ENCODE measurements at regions not wholly inside any gene's neighbourhood (a gene's known extent, or its start where the extent isn't known, plus 50 kb on each side); places are given as distances from the start of the nearest gene placed in this dataset.
"Not testable (repeated sequence)": the region's sequence is repeated elsewhere in the genome, so short reads cannot be mapped to it uniquely, and the experiment has no call there.

GRCh38 chr20:5492937-5493336 lies 117.9 kb downstream of the GPCPD1 start:
- DNase-seq: no peak

- no peak for DNase-seq
Observed at GRCh38 chr20:5491455-5491854, 119.4 kb downstream of the GPCPD1 start.

GRCh38 chr20:5489601-5490000 lies 121.2 kb downstream of the GPCPD1 start:
- no peak for DNase-seq

- no peak for DNase-seq
Observed at GRCh38 chr20:5488823-5489222, 122.0 kb downstream of the GPCPD1 start.

- DNase-seq: no peak
Observed at GRCh38 chr20:5486377-5487054, 124.3 kb downstream of the GPCPD1 start.

- no peak for DNase-seq
Observed at GRCh38 chr20:5484926-5485325, 125.9 kb downstream of the GPCPD1 start.

- no peak for DNase-seq
Observed at GRCh38 chr20:5484346-5484745, 126.5 kb downstream of the GPCPD1 start.

- no peak for DNase-seq
Observed at GRCh38 chr20:5482791-5483190, 128.0 kb downstream of the GPCPD1 start.

GRCh38 chr20:5481872-5482271 lies 128.9 kb downstream of the GPCPD1 start:
- no peak for DNase-seq

GRCh38 chr20:5480824-5481600 lies 129.8 kb downstream of the GPCPD1 start:
- no peak for DNase-seq

GRCh38 chr20:5474646-5475550 lies 135.9 kb downstream of the GPCPD1 start:
- no peak for DNase-seq

- not testable (repeated sequence) for DNase-seq
Observed at GRCh38 chr20:5471866-5472265, 138.9 kb downstream of the GPCPD1 start.

- no peak for DNase-seq
Observed at GRCh38 chr20:5471368-5471767, 139.4 kb downstream of the GPCPD1 start.

GRCh38 chr20:5470943-5471342 lies 139.9 kb downstream of the GPCPD1 start:
- no peak for DNase-seq

GRCh38 chr20:5470458-5470857 lies 140.3 kb downstream of the GPCPD1 start:
- DNase-seq: no peak

GRCh38 chr20:5469111-5469510 lies 141.7 kb downstream of the GPCPD1 start:
- no peak for DNase-seq

- no peak for DNase-seq
Observed at GRCh38 chr20:5467086-5467485, 143.7 kb downstream of the GPCPD1 start.

- no peak for DNase-seq
Observed at GRCh38 chr20:5465604-5465927, 145.2 kb downstream of the GPCPD1 start.

GRCh38 chr20:5464901-5465603 lies 145.8 kb downstream of the GPCPD1 start:
- DNase-seq: no peak

GRCh38 chr20:5463007-5463686 lies 146.4 kb upstream of the PROKR2 start:
- no peak for DNase-seq

GRCh38 chr20:5453745-5454144 lies 137.0 kb upstream of the PROKR2 start:
- DNase-seq: not testable (repeated sequence)

- DNase-seq: not testable (repeated sequence)
Observed at GRCh38 chr20:5453316-5453715, 136.6 kb upstream of the PROKR2 start.
